Common myeloid progenitor, CD34-positive (primary cell): ENCODE measurements at regions not wholly inside any gene's neighbourhood (a gene's known extent, or its start where the extent isn't known, plus 50 kb on each side); places are given as distances from the start of the nearest gene placed in this dataset.

Source experiments
- CTCF ChIA-PET: fragments of 350-600 bp; sonication (Branson Sonifier 250); formaldehyde crosslinking; loops from one replicate; lab custom pipeline; 2021; ENCODE audit warnings: antibody characterized with exemption; lab: Charles Lee
- POLR2A ChIA-PET: fragments of 350-600 bp; sonication (Branson Sonifier 250); formaldehyde crosslinking; loops from one replicate; lab custom pipeline; 2021; ENCODE audit warnings: antibody characterized with exemption; lab: Charles Lee
- DNase-seq, 3 donors: peaks; one replicate each; pipeline versions ENCODE4 v3.0.0 to v3.0.0-alpha.2; 2013
- H3K27ac ChIP-seq, 2 experiments: 1 replicate in 1 of 2; 2 replicates in 1 of 2; pipeline ENCODE4 v1.7.0; 2013; ENCODE audit warnings: inconsistent platforms in 2 of 2, low read length in 2 of 2, mild to moderate bottlenecking in 2 of 2, low read depth in 1 of 2, moderate library complexity in 1 of 2; ENCODE audit not compliant: severe bottlenecking in 2 of 2, insufficient read depth in 1 of 2, poor library complexity in 1 of 2
- H3K27me3 ChIP-seq, 5 experiments: replicated peaks in 2 of 5; 1 replicate in 3 of 5; 2 replicates in 2 of 5; pipeline versions ENCODE4 v1.6.1 to v1.7.0; 2013; ENCODE audit warnings: low read length in 4 of 5, mild to moderate bottlenecking in 2 of 5, moderate library complexity in 2 of 5, inconsistent platforms in 1 of 5; ENCODE audit not compliant: insufficient read depth in 5 of 5, control insufficient read depth in 4 of 5
- H3K36me3 ChIP-seq, 4 experiments: 1 replicate in 2 of 4; 2 replicates in 2 of 4; pipeline versions ENCODE4 v1.6.1 to v1.7.0; 2013; ENCODE audit warnings: low read length in 3 of 4, control low read depth in 1 of 4, mild to moderate bottlenecking in 1 of 4; ENCODE audit not compliant: control insufficient read depth in 4 of 4, insufficient read depth in 4 of 4
- H3K4me1 ChIP-seq, 4 experiments: 1 replicate in 3 of 4; 2 replicates in 1 of 4; pipeline versions ENCODE4 v1.6.1 to v1.7.1; 2013; ENCODE audit warnings: low read length in 3 of 4, mild to moderate bottlenecking in 3 of 4, control low read depth in 1 of 4, inconsistent platforms in 1 of 4, moderate library complexity in 1 of 4; ENCODE audit not compliant: control insufficient read depth in 4 of 4, insufficient read depth in 4 of 4; ENCODE audit errors: control extremely low read depth in 1 of 4
- H3K4me3 ChIP-seq, 7 experiments: 1 replicate in 4 of 7; 2 replicates in 3 of 7; pipeline versions ENCODE4 v1.5.1 to v1.7.0; 2013; ENCODE audit warnings: mild to moderate bottlenecking in 7 of 7, low read length in 6 of 7, moderate library complexity in 6 of 7, inconsistent platforms in 2 of 7, low read depth in 2 of 7, control low read depth in 1 of 7; ENCODE audit not compliant: insufficient read depth in 4 of 7, control insufficient read depth in 1 of 7; ENCODE audit errors: extremely low read depth in 1 of 7
- H3K9me3 ChIP-seq, 5 experiments: 1 replicate in 4 of 5; 2 replicates in 1 of 5; pipeline versions ENCODE4 v1.6.1 to v1.7.1; 2013; ENCODE audit warnings: low read length in 4 of 5, mild to moderate bottlenecking in 2 of 5, inconsistent platforms in 1 of 5, low read depth in 1 of 5, moderate library complexity in 1 of 5; ENCODE audit not compliant: control insufficient read depth in 4 of 5, insufficient read depth in 2 of 5; ENCODE audit errors: control extremely low read depth in 1 of 5
- WGBS: methylation state at CpG from one replicate; pipeline ENCODE4 v1.1.5; 2013; ENCODE audit not compliant: insufficient coverage; 5-methylcytosine and 5-hydroxymethylcytosine counted together

DNA sequence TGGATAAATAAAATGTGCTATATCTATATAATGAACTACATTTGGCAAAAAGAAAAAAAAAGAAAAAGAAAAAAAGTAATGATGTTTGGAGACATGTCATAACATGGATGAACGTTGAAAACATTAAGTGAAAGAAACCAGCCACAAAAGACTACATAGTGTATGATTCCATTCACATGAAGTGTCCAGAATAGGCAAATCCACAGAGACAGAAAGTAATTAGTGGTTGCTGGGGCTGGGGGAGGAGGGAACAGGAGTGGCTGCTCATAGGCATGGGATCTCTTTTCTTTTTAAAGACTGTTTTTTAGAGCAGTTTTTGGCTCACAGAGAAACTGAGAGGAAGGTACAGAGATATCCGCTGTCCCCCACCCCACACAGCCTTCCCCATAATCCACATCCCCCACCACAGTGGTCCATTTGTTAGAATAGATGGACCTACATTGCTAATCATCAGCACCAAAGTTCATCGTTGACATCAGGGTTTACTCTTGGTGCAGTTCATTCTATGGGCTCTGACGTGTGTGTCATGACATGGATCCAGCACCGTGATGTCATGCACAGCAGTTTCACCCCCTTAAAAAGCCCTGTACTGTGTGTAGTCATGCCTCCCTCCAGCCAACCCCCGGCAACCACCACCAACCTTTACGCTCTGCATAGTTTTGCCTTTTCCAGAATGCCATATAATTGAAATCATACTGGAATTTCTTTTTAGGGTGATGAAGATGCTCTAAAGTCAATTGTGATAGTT lies 240.9 kb upstream of the RREB1 start:
- 94% methylated on average over 4 of the region's 7 CpGs for WGBS
- CTCF ChIA-PET, result no interaction called here
- Histone ChIP-seq H3K9me3 (peaks cover 0 to 4% (median 0%) of the 10 kb centered on the region in 5 experiments), H3K4me3 (no peak overlapping the region), H3K27ac (no peak overlapping the region), H3K27me3 (no peaks in the 10 kb centered on the region), H3K4me1 (peaks cover 0 to 23% (median 0%) of the 10 kb centered on the region in 4 experiments), H3K36me3 (no peaks in the 10 kb centered on the region)
- DNase-seq, result no peak
- POLR2A ChIA-PET, result no interaction called here

DNA sequence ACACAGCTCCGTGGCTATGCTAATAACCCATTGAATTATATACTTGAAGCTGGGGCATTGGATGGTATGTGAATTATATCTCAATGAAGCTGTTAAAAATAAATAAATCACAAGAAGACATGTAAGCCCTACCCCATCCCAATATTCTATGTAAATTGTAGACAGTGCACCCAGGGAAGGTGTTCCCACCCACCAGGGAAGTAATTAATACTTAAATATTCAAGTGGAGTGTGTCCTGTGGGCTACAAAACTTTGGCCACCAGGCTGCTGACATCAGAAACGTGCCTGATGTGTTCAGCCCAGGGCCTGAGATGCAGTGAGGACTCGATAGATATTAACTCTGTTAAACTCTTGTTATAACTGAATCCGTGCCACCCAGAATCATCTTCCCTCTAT lies 240.4 kb upstream of the RREB1 start:
- CTCF ChIA-PET, result no interaction called here
- Histone ChIP-seq H3K4me1 (peaks cover 0 to 24% (median 0%) of the 10 kb centered on the region in 4 experiments), H3K27me3 (no peaks in the 10 kb centered on the region), H3K27ac (no peak overlapping the region), H3K4me3 (no peak overlapping the region), H3K9me3 (peaks cover 0 to 4% (median 0%) of the 10 kb centered on the region in 5 experiments), H3K36me3 (no peaks in the 10 kb centered on the region)
- 100% methylated on average over 1 of the region's 4 CpGs for WGBS
- no peak for DNase-seq
- POLR2A ChIA-PET, result no interaction called here

DNA sequence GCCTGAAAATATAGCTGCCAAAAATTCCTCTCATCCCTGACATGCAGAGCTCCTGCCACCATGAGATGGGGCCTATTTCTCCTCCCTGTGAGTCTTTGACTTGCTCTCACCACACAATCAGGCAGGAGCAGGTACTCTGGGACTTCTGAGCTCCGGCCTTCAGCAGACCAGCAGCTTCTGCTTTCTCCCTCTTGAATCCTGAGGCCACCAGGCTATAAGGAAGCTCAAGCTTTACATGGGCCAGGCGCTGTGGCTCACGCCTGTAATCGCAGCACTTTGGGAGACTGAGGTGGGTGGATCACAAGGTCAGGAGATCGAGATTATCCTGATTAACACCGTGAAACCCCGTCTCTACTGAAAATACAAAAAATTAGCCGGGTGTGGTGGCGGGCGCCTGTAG lies 238.7 kb upstream of the RREB1 start:
- 100% methylated on average over 6 of the region's 10 CpGs for WGBS
- peaks cover 0 to 1% (median 0%) of the 10 kb centered on the region in 5 experiments for H3K9me3 ChIP-seq
- H3K36me3 ChIP-seq, result no peaks in the 10 kb centered on the region
- ChIA-PET POLR2A (no interaction called here), CTCF (interaction anchor here (0.8 to 2.0 kb wide), 2 partner anchors 9 to 13 kb away, joined by 3 to 7 read pairs; no protein-coding TSS in a partner anchor)
- H3K27me3 ChIP-seq, result no peaks in the 10 kb centered on the region
- H3K4me3 ChIP-seq, result no peak overlapping the region
- H3K27ac ChIP-seq, result no peak overlapping the region
- DNase-seq, result no peak
- peaks cover 0 to 32% (median 0%) of the 10 kb centered on the region in 4 experiments for H3K4me1 ChIP-seq

DNA sequence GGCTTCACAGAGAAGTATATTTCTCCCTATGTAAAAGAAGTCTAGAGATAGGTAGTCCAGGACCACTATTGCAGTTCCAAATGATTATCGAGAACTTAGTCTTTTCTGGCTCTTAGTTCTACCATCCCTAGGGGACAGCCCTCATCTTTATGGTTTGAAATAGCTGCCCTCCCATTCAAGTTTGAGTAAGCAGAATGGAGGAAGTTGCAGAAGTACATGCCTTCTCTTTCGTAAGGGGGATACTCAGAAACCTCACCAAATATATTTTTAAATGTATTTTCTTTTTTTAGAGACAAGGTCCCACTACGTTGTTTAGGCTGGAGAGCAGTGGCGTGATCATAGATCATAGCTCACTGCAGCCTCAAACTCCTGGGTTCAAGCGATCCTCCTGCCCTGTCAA lies 236.8 kb upstream of the RREB1 start:
- Histone ChIP-seq H3K4me3 (no peak overlapping the region), H3K36me3 (no peaks in the 10 kb centered on the region), H3K4me1 (peaks cover 0 to 30% (median 0%) of the 10 kb centered on the region in 4 experiments), H3K27me3 (no peaks in the 10 kb centered on the region), H3K9me3 (no peaks in the 10 kb centered on the region), H3K27ac (no peak overlapping the region)
- POLR2A ChIA-PET, result no interaction called here
- WGBS, result 96% methylated on average over 4 of the region's 5 CpGs
- DNase-seq, result no peak
- CTCF ChIA-PET, result interaction anchor here (0.5 kb wide), 1 partner anchor 94 kb away, joined by 5 read pairs; no protein-coding TSS in a partner anchor

DNA sequence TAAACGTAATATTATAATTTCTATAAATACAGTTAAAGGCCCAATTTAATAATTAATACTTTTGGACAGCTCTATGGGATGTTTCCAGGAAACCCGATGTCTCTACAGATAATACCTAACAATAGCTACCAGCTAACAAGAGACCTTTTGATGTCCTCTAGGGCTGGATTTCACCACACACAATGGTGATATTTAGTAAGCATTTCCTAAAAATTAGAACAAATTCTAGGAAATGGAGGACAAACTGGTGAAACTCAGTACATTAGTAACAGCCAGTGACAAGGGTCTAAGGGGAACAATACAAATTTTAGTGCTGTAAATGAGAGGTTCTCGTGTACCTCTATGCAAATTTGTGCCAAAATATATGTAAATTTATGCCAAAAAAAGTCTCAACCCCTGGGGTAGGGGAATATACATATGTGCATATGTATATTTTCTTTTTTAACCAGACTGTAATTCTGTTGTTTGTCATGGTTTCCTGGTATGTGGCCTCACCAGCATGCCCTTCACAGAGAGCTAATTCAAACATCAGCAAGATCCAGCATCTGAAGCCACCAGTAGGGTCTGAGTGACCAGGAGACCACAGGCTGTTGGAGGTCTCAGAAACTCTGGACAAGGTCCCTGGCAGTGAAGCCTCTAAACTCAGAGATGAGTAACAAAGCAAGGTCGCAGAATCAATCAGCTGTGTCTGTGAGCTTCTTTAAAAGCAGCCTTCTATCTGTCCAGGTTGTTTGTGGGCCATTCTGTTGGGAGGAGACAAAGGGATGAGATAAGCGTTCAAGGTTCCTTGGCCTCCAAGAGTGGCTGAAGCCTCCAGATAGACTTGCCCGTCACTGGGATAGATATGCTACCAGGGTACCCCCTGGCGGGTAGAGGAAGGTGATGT lies 235.1 kb upstream of the RREB1 start:
- no peak for DNase-seq

DNA sequence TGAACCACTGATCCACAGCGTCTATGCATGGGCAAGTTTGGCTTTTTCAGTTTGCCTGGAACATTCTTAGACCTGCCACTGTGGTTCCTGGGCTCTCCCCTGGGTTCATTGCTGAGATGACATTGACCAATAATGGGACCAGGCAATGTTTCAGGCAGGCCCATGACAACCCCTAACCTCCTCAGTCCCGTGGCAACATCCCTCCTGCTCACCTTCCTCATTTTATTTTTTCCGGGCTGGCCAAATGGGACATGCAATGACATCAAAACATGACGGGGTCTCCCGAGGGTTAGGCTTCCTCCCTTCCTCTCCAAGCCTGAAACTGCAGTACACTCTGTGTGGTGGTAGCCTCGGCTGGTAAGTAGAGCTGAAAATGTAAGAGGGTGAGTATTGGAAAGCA lies 234.0 kb upstream of the RREB1 start:
- ChIA-PET POLR2A (no interaction called here), CTCF (interaction anchor here (1.4 kb wide), 1 partner anchor 50 kb away, joined by 3 read pairs; no protein-coding TSS in a partner anchor)
- Histone ChIP-seq H3K4me1 (peaks cover 0 to 43% (median 0%) of the 10 kb centered on the region in 4 experiments), H3K27me3 (no peaks in the 10 kb centered on the region), H3K36me3 (no peaks in the 10 kb centered on the region), H3K27ac (no peak overlapping the region), H3K9me3 (no peaks in the 10 kb centered on the region), H3K4me3 (no peak overlapping the region)
- WGBS, result 100% methylated on average over 2 of the region's 6 CpGs
- DNase-seq, result no peak

More for the DNA sequence above, 235.1 kb upstream of the RREB1 start:
- no peaks in the 10 kb centered on the region for H3K9me3 ChIP-seq
- ChIA-PET POLR2A (no interaction called here), CTCF (interaction anchor here (0.8 to 1.4 kb wide), 2 partner anchors 15 to 49 kb away, joined by 3 read pairs; no protein-coding TSS in a partner anchor)
- H3K27me3 ChIP-seq, result no peaks in the 10 kb centered on the region
- no peak overlapping the region for H3K27ac ChIP-seq
- H3K4me3 ChIP-seq, result no peak overlapping the region
- H3K36me3 ChIP-seq, result no peaks in the 10 kb centered on the region
- WGBS, result 100% methylated on average over 2 of the region's 7 CpGs
- peaks cover 0 to 41% (median 0%) of the 10 kb centered on the region in 4 experiments for H3K4me1 ChIP-seq
